PC-3 (cell line): ENCODE measurements at regions not wholly inside any gene's neighbourhood (a gene's known extent, or its start where the extent isn't known, plus 50 kb on each side); places are given as distances from the start of the nearest gene placed in this dataset. TPM values are rescaled to one million over a fixed set of nuclear protein-coding genes. Genes with fewer than 3 reads are reported as not detected.

ENCODE experiments used
- microRNA-seq: library from miRNA; unstranded; fragments of <30 nt; microRNA quantifications from one replicate; pipeline ENCODE4 v1.1.0, GENCODE V29; 2020; ENCODE audit not compliant: unreplicated experiment

Small RNAs in the stretch of these regions (microRNA-seq; reads per million reads assigned to microRNA genes)
- gene MIR4431 = not detected
